DND-41 (cell line): ENCODE measurements at regions not wholly inside any gene's neighbourhood (a gene's known extent, or its start where the extent isn't known, plus 50 kb on each side); places are given as distances from the start of the nearest gene placed in this dataset.

Experiments
- ATAC-seq: fragments of 200-7000 bp; cut with Tn5 transposase; 3 replicates; pipeline ENCODE4 v1.9.1; 2021; ENCODE audit warnings: low read depth; ENCODE audit not compliant: insufficient read depth
- DNase-seq: peaks from one replicate; pipeline ENCODE4 v3.0.0-alpha.2; 2020
- H2AFZ ChIP-seq: 2 replicates; pipeline ENCODE4 v1.6.0; 2012; ENCODE audit warnings: low read depth, low read length
- H3K27ac ChIP-seq: 2 replicates; pipeline ENCODE4 v1.5.1; 2012; ENCODE audit warnings: low read length, inconsistent platforms
- H3K27me3 ChIP-seq: fragments of 200-600 bp; sonication (generic); 2 replicates; pipeline ENCODE4 v1.6.0; 2012; ENCODE audit warnings: low read length, mild to moderate bottlenecking, inconsistent platforms; ENCODE audit not compliant: insufficient read depth, poor library complexity
- H3K36me3 ChIP-seq: 2 replicates; pipeline ENCODE4 v1.5.1; 2012; ENCODE audit warnings: low read length, inconsistent platforms; ENCODE audit not compliant: insufficient read depth
- H3K4me1 ChIP-seq: 2 replicates; pipeline ENCODE4 v1.5.1; 2012; ENCODE audit warnings: mild to moderate bottlenecking, low read length; ENCODE audit not compliant: insufficient read depth
- H3K4me2 ChIP-seq: 2 replicates; pipeline ENCODE4 v1.6.0; 2012; ENCODE audit warnings: mild to moderate bottlenecking, moderate library complexity, low read length, inconsistent platforms; ENCODE audit not compliant: insufficient read depth
- H3K4me3 ChIP-seq, 2 experiments: fragments of 200-600 bp in 1 of 2; shearing (Covaris generic) in 1 of 2; 2 replicates each; pipeline ENCODE4 v1.5.1; 2012 to 2016; ENCODE audit warnings: inconsistent platforms in 2 of 2, low read length in 2 of 2, mild to moderate bottlenecking in 2 of 2, low read depth in 1 of 2, moderate library complexity in 1 of 2
- H3K79me2 ChIP-seq: 2 replicates; pipeline ENCODE4 v1.6.0; 2012; ENCODE audit warnings: low read length, inconsistent platforms; ENCODE audit not compliant: insufficient read depth
- H3K9ac ChIP-seq: 2 replicates; pipeline ENCODE4 v1.6.0; 2012; ENCODE audit warnings: low read depth, mild to moderate bottlenecking, inconsistent platforms, low read length, moderate library complexity
- H3K9me3 ChIP-seq: 2 replicates; pipeline ENCODE4 v1.5.1; 2012; ENCODE audit warnings: low read length, moderate library complexity, mild to moderate bottlenecking, inconsistent platforms; ENCODE audit not compliant: insufficient read depth, severe bottlenecking
- H4K20me1 ChIP-seq: 2 replicates; pipeline ENCODE4 v1.6.0; 2012; ENCODE audit warnings: low read length; ENCODE audit not compliant: insufficient read depth
- CTCF ChIP-seq: IDR thresholded peaks from 2 replicates; pipeline ENCODE4 v1.5.1; 2012; ENCODE audit warnings: borderline replicate concordance, low read length, moderate library complexity, mild to moderate bottlenecking; ENCODE audit not compliant: poor library complexity, severe bottlenecking; ENCODE audit errors: extremely low read depth
- EZH2 ChIP-seq: IDR thresholded peaks from 3 replicates; pipeline ENCODE4 v1.6.1; 2012; ENCODE audit warnings: borderline replicate concordance, low read depth, mild to moderate bottlenecking, moderate library complexity, low read length, inconsistent platforms; ENCODE audit not compliant: severe bottlenecking

- no peaks in the 10 kb centered on the region for H3K36me3 ChIP-seq
- H2AFZ ChIP-seq = no peak overlapping the region
- no peaks in the 10 kb centered on the region for H4K20me1 ChIP-seq
- no peak for DNase-seq
- TF ChIP-seq CTCF = no peak
- TF ChIP-seq EZH2 = no peak
- no peak overlapping the region for H3K4me2 ChIP-seq
- no peaks in the 10 kb centered on the region for H3K4me1 ChIP-seq
- no peak overlapping the region for H3K9ac ChIP-seq
- no peak overlapping the region for H3K27ac ChIP-seq
- no peaks in the 10 kb centered on the region for H3K9me3 ChIP-seq
- H3K27me3 ChIP-seq = no peaks in the 10 kb centered on the region
- no peaks in the 10 kb centered on the region for H3K79me2 ChIP-seq
- ATAC-seq = no peak
- no peak overlapping the region for H3K4me3 ChIP-seq
Measured at GRCh38 chr10:90327611-90328010, 530.2 kb downstream of the HTR7 start.

GRCh38 chr10:90328459-90328858 is 529.4 kb downstream of the HTR7 start:
- TF ChIP-seq CTCF (no peak), EZH2 (no peak)
- Histone ChIP-seq H3K27ac (no peak overlapping the region), H3K79me2 (no peaks in the 10 kb centered on the region), H3K9ac (no peak overlapping the region), H3K27me3 (no peaks in the 10 kb centered on the region), H3K4me1 (no peaks in the 10 kb centered on the region), H2AFZ (no peak overlapping the region), H3K36me3 (no peaks in the 10 kb centered on the region), H3K9me3 (no peaks in the 10 kb centered on the region), H4K20me1 (no peaks in the 10 kb centered on the region), H3K4me2 (no peak overlapping the region), H3K4me3 (no peak overlapping the region)
- DNase-seq (no peak), ATAC-seq (no peak)

- no peaks in the 10 kb centered on the region for H3K9me3 ChIP-seq
- DNase-seq (no peak), ATAC-seq (no peak)
- no peaks in the 10 kb centered on the region for H3K79me2 ChIP-seq
- H3K4me3 ChIP-seq = no peak overlapping the region
- no peak overlapping the region for H3K9ac ChIP-seq
- no peaks in the 10 kb centered on the region for H3K27me3 ChIP-seq
- H3K4me2 ChIP-seq = no peak overlapping the region
- no peaks in the 10 kb centered on the region for H4K20me1 ChIP-seq
- H3K27ac ChIP-seq = no peak overlapping the region
- TF ChIP-seq CTCF (no peak), EZH2 (no peak)
- no peaks in the 10 kb centered on the region for H3K36me3 ChIP-seq
- H2AFZ ChIP-seq = no peak overlapping the region
- H3K4me1 ChIP-seq = no peaks in the 10 kb centered on the region
Measured at GRCh38 chr10:90328896-90329295, 528.9 kb downstream of the HTR7 start.

- no peaks in the 10 kb centered on the region for H3K79me2 ChIP-seq
- ATAC-seq (no peak), DNase-seq (no peak)
- no peak overlapping the region for H3K9ac ChIP-seq
- H3K27me3 ChIP-seq = no peaks in the 10 kb centered on the region
- no peaks in the 10 kb centered on the region for H4K20me1 ChIP-seq
- no peaks in the 10 kb centered on the region for H3K4me1 ChIP-seq
- H2AFZ ChIP-seq = no peak overlapping the region
- H3K4me2 ChIP-seq = no peak overlapping the region
- TF ChIP-seq EZH2 = no peak
- no peak for TF ChIP-seq CTCF
- no peaks in the 10 kb centered on the region for H3K9me3 ChIP-seq
- no peaks in the 10 kb centered on the region for H3K36me3 ChIP-seq
- H3K27ac ChIP-seq = no peak overlapping the region
- H3K4me3 ChIP-seq = no peak overlapping the region
Measured at GRCh38 chr10:90337316-90337715, 520.5 kb downstream of the HTR7 start.
